Neural progenitor cell (in vitro differentiated cells): ENCODE measurements at regions not wholly inside any gene's neighbourhood (a gene's known extent, or its start where the extent isn't known, plus 50 kb on each side); places are given as distances from the start of the nearest gene placed in this dataset.

Experiments
- CTCF ChIP-seq: fragments of 200-600 bp; sonication (generic); IDR thresholded peaks from 2 replicates; pipeline ENCODE4 v1.5.1; 2017; ENCODE audit warnings: antibody characterized with exemption, mild to moderate bottlenecking
- EZH2 ChIP-seq: fragments of 200-600 bp; sonication (generic); IDR thresholded peaks from 2 replicates; pipeline ENCODE4 v1.6.1; 2017; ENCODE audit warnings: antibody characterized with exemption, mild to moderate bottlenecking, moderate library complexity
- EZH2phosphoT487 ChIP-seq: fragments of 200-600 bp; sonication (generic); IDR thresholded peaks from 2 replicates; pipeline ENCODE4 v1.6.1; 2017; ENCODE audit warnings: antibody characterized with exemption

- TF ChIP-seq CTCF (no peak), EZH2 (no peak), EZH2phosphoT487 (no peak)
Observed at GRCh38 chr7:81503771-81504170, 266.1 kb downstream of the HGF start.
